Esophagus squamous epithelium (tissue), 4 donors: ENCODE measurements at regions not wholly inside any gene's neighbourhood (a gene's known extent, or its start where the extent isn't known, plus 50 kb on each side); places are given as distances from the start of the nearest gene placed in this dataset.

Source experiments
- POLR2A ChIP-seq, 4 donors: fragments of 450-650 bp; IDR thresholded peaks; one replicate each; pipeline ENCODE4 v1.6.1; 2017; ENCODE audit warnings: antibody characterized with exemption in 4 of 4, mild to moderate bottlenecking in 4 of 4, moderate library complexity in 3 of 4
- TF ChIP-seq, protein P1 (sequence below), 6 experiments: fragments of 450-650 bp in 4 of 6; fragments of 200-600 bp in 2 of 6; sonication (generic) in 2 of 6; IDR thresholded peaks; one replicate each; pipeline ENCODE4 v1.5.1; 2016 to 2019; ENCODE audit warnings: antibody characterized with exemption in 6 of 6, mild to moderate bottlenecking in 4 of 6, moderate library complexity in 4 of 6

DNA sequence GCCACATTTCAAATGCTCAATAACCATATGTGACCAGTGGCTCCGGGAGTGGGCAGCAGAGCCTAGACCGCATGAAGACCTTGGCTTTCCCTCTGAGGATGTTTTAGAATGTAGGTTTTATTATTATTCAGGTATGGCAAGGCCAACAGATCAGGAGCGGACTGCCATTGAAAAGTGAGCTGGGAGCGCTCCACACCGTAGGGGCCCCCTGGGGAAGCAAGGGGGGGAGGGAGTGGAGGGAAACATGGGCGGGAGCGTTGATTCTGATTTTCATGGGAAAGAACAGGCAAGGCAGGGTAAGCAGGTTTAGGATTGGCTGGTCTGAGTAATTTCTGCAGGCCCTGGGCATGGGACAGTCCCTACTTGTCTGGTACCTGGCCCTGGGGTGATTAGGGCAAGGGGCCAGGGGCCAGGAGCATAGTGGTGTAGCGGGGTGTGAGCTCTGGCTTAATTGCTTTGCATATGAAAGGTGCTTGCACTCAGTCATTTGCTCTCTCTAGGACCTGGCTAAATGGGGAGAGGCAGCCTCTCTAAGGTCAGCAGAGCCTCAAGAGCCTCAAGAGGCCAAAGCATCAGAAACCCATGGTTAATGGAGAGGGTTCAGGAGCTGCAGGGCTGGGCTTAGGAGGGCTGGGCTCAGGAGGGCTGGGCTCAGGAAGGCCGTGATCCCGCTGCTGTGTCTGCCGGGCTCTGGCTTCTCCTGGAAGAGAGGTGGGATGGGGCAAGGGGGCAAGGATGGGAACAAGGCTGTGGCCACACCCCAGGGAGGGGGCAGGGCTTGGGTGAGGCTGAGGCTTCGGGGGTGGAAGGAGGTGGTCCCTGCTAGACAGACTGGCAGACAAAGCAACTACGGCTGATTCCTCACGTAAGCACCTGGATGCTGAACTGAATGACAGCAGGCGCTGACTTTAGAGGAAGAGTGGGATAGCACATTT lies 82.0 kb upstream of the WASF3 start:
- TF ChIP-seq, protein P1, sequence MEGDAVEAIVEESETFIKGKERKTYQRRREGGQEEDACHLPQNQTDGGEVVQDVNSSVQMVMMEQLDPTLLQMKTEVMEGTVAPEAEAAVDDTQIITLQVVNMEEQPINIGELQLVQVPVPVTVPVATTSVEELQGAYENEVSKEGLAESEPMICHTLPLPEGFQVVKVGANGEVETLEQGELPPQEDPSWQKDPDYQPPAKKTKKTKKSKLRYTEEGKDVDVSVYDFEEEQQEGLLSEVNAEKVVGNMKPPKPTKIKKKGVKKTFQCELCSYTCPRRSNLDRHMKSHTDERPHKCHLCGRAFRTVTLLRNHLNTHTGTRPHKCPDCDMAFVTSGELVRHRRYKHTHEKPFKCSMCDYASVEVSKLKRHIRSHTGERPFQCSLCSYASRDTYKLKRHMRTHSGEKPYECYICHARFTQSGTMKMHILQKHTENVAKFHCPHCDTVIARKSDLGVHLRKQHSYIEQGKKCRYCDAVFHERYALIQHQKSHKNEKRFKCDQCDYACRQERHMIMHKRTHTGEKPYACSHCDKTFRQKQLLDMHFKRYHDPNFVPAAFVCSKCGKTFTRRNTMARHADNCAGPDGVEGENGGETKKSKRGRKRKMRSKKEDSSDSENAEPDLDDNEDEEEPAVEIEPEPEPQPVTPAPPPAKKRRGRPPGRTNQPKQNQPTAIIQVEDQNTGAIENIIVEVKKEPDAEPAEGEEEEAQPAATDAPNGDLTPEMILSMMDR (IDR thresholded peaks at IDR 0.05), result no peak
- TF ChIP-seq POLR2A (IDR thresholded peaks at IDR 0.05), result no peak
